B cell (primary cell): ENCODE measurements at regions not wholly inside any gene's neighbourhood (a gene's known extent, or its start where the extent isn't known, plus 50 kb on each side); places are given as distances from the start of the nearest gene placed in this dataset.

Experiments
- EZH2 ChIP-seq: IDR thresholded peaks from 2 replicates; pipeline ENCODE4 v1.6.1; 2012; ENCODE audit warnings: borderline replicate concordance, low read depth, mild to moderate bottlenecking, moderate library complexity, low read length; ENCODE audit not compliant: insufficient read depth, poor library complexity, severe bottlenecking
- TF ChIP-seq, protein P1 (sequence below): fragments of 200-600 bp; IDR thresholded peaks from one replicate; pipeline ENCODE4 v1.8.0; 2022; ENCODE audit warnings: antibody characterized with exemption, mild to moderate bottlenecking

DNA sequence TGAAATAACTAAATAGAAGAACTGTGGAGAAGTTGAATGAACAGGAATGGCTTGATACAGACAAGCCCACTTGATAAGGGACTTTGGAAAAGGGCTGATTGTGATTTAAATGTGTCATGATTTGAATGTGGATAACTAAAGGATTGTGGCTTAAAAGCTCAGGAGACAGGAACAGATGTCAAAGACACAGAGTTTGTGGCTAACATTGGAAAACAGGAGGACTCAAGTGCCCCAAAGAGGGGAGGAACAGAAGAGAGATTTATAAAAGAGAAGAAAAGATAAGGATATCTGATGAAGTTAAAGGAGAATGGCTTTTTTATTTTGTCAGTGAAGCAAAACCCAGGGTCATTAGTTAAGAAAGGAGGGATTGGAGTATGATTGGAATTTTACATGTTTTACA is 124.2 kb upstream of the TRPM3 start:
- TF ChIP-seq, protein P1, sequence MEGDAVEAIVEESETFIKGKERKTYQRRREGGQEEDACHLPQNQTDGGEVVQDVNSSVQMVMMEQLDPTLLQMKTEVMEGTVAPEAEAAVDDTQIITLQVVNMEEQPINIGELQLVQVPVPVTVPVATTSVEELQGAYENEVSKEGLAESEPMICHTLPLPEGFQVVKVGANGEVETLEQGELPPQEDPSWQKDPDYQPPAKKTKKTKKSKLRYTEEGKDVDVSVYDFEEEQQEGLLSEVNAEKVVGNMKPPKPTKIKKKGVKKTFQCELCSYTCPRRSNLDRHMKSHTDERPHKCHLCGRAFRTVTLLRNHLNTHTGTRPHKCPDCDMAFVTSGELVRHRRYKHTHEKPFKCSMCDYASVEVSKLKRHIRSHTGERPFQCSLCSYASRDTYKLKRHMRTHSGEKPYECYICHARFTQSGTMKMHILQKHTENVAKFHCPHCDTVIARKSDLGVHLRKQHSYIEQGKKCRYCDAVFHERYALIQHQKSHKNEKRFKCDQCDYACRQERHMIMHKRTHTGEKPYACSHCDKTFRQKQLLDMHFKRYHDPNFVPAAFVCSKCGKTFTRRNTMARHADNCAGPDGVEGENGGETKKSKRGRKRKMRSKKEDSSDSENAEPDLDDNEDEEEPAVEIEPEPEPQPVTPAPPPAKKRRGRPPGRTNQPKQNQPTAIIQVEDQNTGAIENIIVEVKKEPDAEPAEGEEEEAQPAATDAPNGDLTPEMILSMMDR, result no peak
- TF ChIP-seq EZH2, result no peak
